ENCODE measurements at regions not wholly inside any gene's neighbourhood (a gene's known extent, or its start where the extent isn't known, plus 50 kb on each side); places are given as distances from the start of the nearest gene placed in this dataset.

DNA sequence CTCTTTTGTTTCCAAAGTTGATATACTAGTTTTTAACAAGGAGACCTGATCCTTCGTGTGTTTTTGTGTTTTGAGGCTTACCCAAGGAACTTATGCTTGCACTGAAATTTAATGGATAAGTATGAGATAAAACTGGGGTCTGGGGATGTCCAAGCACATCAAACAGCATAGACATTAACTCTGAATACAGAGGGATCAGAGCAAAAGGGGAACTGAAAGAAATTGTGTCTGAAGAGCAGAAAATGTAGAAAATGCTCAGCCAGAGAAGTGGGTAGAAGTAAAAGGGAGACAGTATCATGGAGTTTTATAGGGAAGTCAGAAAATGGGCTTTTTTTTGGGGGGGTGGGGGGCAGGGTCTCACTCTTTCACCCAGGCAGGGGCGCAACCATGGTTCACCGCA is 695.4 kb downstream of the ARAP2 start:
- POLR2A ChIA-PET = no interaction called here
- no peaks in the 10 kb centered on the region for H3K9me3 Mint-ChIP-seq (ENCODE audit: unreplicated experiment)
- no TSS peak for BruUV-seq (replicated peaks)
- H3K4me1 Mint-ChIP-seq (ENCODE audit: insufficient read depth, unreplicated experiment) = no peaks in the 10 kb centered on the region
- no peaks in the 10 kb centered on the region for H3K36me3 Mint-ChIP-seq (ENCODE audit: insufficient read depth, unreplicated experiment)
- H3K4me3 Mint-ChIP-seq (ENCODE audit: unreplicated experiment) = no peak overlapping the region
- no peaks in the 10 kb centered on the region for H3K27me3 Mint-ChIP-seq (ENCODE audit: insufficient read depth, unreplicated experiment)
- no peak overlapping the region for H3K27ac Mint-ChIP-seq (ENCODE audit: low read depth, unreplicated experiment)
- CTCF ChIA-PET = no interaction called here
- intact Hi-C loops (cut with micrococcal nuclease) = no loop called here
- DNase-seq (ENCODE audit: unreplicated experiment) = no peak
- no peak for TF ChIP-seq CTCF (IDR thresholded peaks at IDR 0.05; ENCODE audit: unreplicated experiment)

DNA sequence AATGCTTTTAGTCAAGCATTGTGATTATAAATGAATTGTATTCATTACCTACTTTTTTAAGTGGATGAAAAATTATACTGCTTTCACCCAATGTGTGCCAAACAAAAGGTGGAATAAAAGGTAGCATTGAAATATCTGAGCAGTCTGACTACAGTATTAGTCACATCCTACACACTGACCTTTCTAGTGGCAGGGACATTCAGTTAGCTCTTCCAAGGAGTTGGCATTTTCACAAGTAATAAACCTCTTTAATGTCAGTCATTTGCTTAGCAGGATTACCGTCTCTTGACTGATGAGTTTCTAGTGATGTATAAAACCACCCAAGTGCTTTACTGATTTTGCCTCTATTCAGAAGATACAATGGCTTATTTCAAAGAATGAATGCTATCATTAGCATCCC is 687.9 kb downstream of the ARAP2 start:
- Mint-ChIP-seq H3K36me3 (ENCODE audit: insufficient read depth, unreplicated experiment) (no peaks in the 10 kb centered on the region), H3K27me3 (ENCODE audit: insufficient read depth, unreplicated experiment) (no peaks in the 10 kb centered on the region), H3K9me3 (ENCODE audit: unreplicated experiment) (no peaks in the 10 kb centered on the region), H3K27ac (ENCODE audit: low read depth, unreplicated experiment) (no peak overlapping the region), H3K4me3 (ENCODE audit: unreplicated experiment) (no peak overlapping the region), H3K4me1 (ENCODE audit: insufficient read depth, unreplicated experiment) (no peaks in the 10 kb centered on the region)
- ChIA-PET POLR2A (interaction anchor here (2.0 kb wide), 1 partner anchor 10 kb away, joined by 8 read pairs; no protein-coding TSS in a partner anchor), CTCF (no interaction called here)
- BruUV-seq (replicated peaks) = no TSS peak
- intact Hi-C loops (cut with micrococcal nuclease) = no loop called here
- no peak for TF ChIP-seq CTCF (IDR thresholded peaks at IDR 0.05; ENCODE audit: unreplicated experiment)
- peak; percentile 39 for DNase-seq (ENCODE audit: unreplicated experiment)

GRCh38 chr4:35559559-35560365 is 684.6 kb downstream of the ARAP2 start:
- H3K4me3 Mint-ChIP-seq (ENCODE audit: unreplicated experiment) = no peak overlapping the region
- no peaks in the 10 kb centered on the region for H3K9me3 Mint-ChIP-seq (ENCODE audit: unreplicated experiment)
- DNase-seq (ENCODE audit: unreplicated experiment) = peak; percentile 11
- intact Hi-C loops (cut with micrococcal nuclease) = no loop called here
- H3K4me1 Mint-ChIP-seq (ENCODE audit: insufficient read depth, unreplicated experiment) = no peaks in the 10 kb centered on the region
- no peak for TF ChIP-seq CTCF (IDR thresholded peaks at IDR 0.05; ENCODE audit: unreplicated experiment)
- H3K36me3 Mint-ChIP-seq (ENCODE audit: insufficient read depth, unreplicated experiment) = no peaks in the 10 kb centered on the region
- no peaks in the 10 kb centered on the region for H3K27me3 Mint-ChIP-seq (ENCODE audit: insufficient read depth, unreplicated experiment)
- no peak overlapping the region for H3K27ac Mint-ChIP-seq (ENCODE audit: low read depth, unreplicated experiment)
- POLR2A ChIA-PET = no interaction called here
- BruUV-seq (replicated peaks) = no TSS peak
- CTCF ChIA-PET = interaction anchor here (1.5 kb wide), 1 partner anchor 13 kb away, joined by 5 read pairs; no protein-coding TSS in a partner anchor

- POLR2A ChIA-PET = no interaction called here
- Mint-ChIP-seq H3K27ac (ENCODE audit: low read depth, unreplicated experiment) (no peak overlapping the region), H3K9me3 (ENCODE audit: unreplicated experiment) (no peaks in the 10 kb centered on the region)
These were observed 681.5 kb downstream of the ARAP2 start for GRCh38 chr4:35562861-35563260.

More at GRCh38 chr4:35562861-35563260, 681.5 kb downstream of the ARAP2 start:
- TF ChIP-seq CTCF (IDR thresholded peaks at IDR 0.05; ENCODE audit: unreplicated experiment) = no peak
- H3K4me3 Mint-ChIP-seq (ENCODE audit: unreplicated experiment) = no peak overlapping the region
- no peaks in the 10 kb centered on the region for H3K4me1 Mint-ChIP-seq (ENCODE audit: insufficient read depth, unreplicated experiment)
- CTCF ChIA-PET = no interaction called here
- no peak for DNase-seq (ENCODE audit: unreplicated experiment)
- no peaks in the 10 kb centered on the region for H3K36me3 Mint-ChIP-seq (ENCODE audit: insufficient read depth, unreplicated experiment)
- BruUV-seq (replicated peaks) = no TSS peak
- H3K27me3 Mint-ChIP-seq (ENCODE audit: insufficient read depth, unreplicated experiment) = no peaks in the 10 kb centered on the region
- intact Hi-C loops (cut with micrococcal nuclease) = no loop called here

All from MCF 10A (cell line).